NCI-H2107 treated with DMSO at 0.1 percent for 48 hours (cell line): ENCODE measurements at regions not wholly inside any gene's neighbourhood (a gene's known extent, or its start where the extent isn't known, plus 50 kb on each side); places are given as distances from the start of the nearest gene placed in this dataset.

ENCODE experiments used
- DNase-seq: peaks from one replicate; lab custom pipeline; 2025; ENCODE audit not compliant: unreplicated experiment; lab: John Stamatoyannopoulos, UW

- DNase-seq = peak; percentile 25
Measured at GRCh38 chr2:71277536-71278103, 50.7 kb upstream of the PAIP2B start.

DNA sequence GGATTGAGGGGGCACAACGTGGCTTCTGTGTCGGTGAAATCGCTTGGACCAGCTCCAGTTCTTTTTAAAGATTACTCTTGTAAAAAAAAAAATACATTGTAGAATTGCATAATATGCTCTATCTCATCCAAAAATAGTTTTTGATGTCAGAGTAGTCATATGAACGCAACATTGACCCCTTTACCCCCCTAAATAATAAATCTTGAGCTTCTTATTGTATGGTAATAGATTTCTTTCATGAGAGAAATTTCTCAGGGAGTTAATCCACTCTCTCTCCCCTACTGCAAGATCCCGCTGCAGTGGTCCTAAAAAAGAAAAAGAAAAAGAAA is 50.2 kb upstream of the PAIP2B start:
- DNase-seq = no peak

GRCh38 chr2:71276311-71277146 is 49.6 kb upstream of the PAIP2B start:
- peak; percentile 64 for DNase-seq
